Endothelial cell (in vitro differentiated cells): ENCODE measurements at regions not wholly inside any gene's neighbourhood (a gene's known extent, or its start where the extent isn't known, plus 50 kb on each side); places are given as distances from the start of the nearest gene placed in this dataset.

Source experiments
- DNase-seq: peaks from one replicate; pipeline ENCODE4 v3.0.0; 2021; ENCODE audit warnings: low spot score
- H3K27ac Mint-ChIP-seq: one replicate; pipeline ENCODE4 v1.8.0; 2021; ENCODE audit warnings: mixed read lengths, inconsistent platforms; ENCODE audit not compliant: unreplicated experiment
- H3K27me3 Mint-ChIP-seq: one replicate; pipeline ENCODE4 v1.8.0; 2021; ENCODE audit warnings: mild to moderate bottlenecking, moderate library complexity, mixed read lengths, inconsistent platforms; ENCODE audit not compliant: unreplicated experiment
- H3K36me3 Mint-ChIP-seq: one replicate; pipeline ENCODE4 v1.8.0; 2021; ENCODE audit warnings: mild to moderate bottlenecking, low read depth, mixed read lengths, inconsistent platforms; ENCODE audit not compliant: unreplicated experiment
- H3K4me1 Mint-ChIP-seq: one replicate; pipeline ENCODE4 v1.8.0; 2021; ENCODE audit warnings: mild to moderate bottlenecking, mixed read lengths, inconsistent platforms; ENCODE audit not compliant: unreplicated experiment
- H3K4me3 Mint-ChIP-seq: one replicate; pipeline ENCODE4 v1.8.0; 2021; ENCODE audit warnings: mild to moderate bottlenecking, mixed read lengths, inconsistent platforms; ENCODE audit not compliant: unreplicated experiment
- H3K9me3 Mint-ChIP-seq: one replicate; pipeline ENCODE4 v1.8.0; 2021; ENCODE audit warnings: mixed read lengths, inconsistent platforms; ENCODE audit not compliant: unreplicated experiment
- CTCF ChIP-seq: fragments of 200-600 bp; sonication (generic); IDR thresholded peaks from one replicate; pipeline ENCODE4 v1.5.0; 2021; ENCODE audit warnings: antibody characterized with exemption; ENCODE audit not compliant: unreplicated experiment

- TF ChIP-seq CTCF: no peak
- no peak for DNase-seq
- Mint-ChIP-seq H3K4me3 (no peak overlapping the region), H3K36me3 (no peaks in the 10 kb centered on the region), H3K4me1 (no peaks in the 10 kb centered on the region), H3K27me3 (no peaks in the 10 kb centered on the region), H3K9me3 (no peaks in the 10 kb centered on the region), H3K27ac (no peak overlapping the region)
Measured at GRCh38 chr6:67974931-67975330, 660.2 kb upstream of the ADGRB3 start.

- Mint-ChIP-seq H3K27ac (no peak overlapping the region), H3K4me3 (no peak overlapping the region), H3K9me3 (no peaks in the 10 kb centered on the region), H3K4me1 (no peaks in the 10 kb centered on the region), H3K27me3 (no peaks in the 10 kb centered on the region), H3K36me3 (no peaks in the 10 kb centered on the region)
- DNase-seq: no peak
- no peak for TF ChIP-seq CTCF
Measured at GRCh38 chr6:67971812-67972211, 663.3 kb upstream of the ADGRB3 start.

- no peaks in the 10 kb centered on the region for H3K9me3 Mint-ChIP-seq
- H3K4me3 Mint-ChIP-seq: no peak overlapping the region
- no peak for DNase-seq
- no peak overlapping the region for H3K27ac Mint-ChIP-seq
- no peaks in the 10 kb centered on the region for H3K36me3 Mint-ChIP-seq
- H3K4me1 Mint-ChIP-seq: no peaks in the 10 kb centered on the region
- H3K27me3 Mint-ChIP-seq: no peaks in the 10 kb centered on the region
- no peak for TF ChIP-seq CTCF
Measured at GRCh38 chr6:67966830-67967229, 668.3 kb upstream of the ADGRB3 start.

- Mint-ChIP-seq H3K27ac (no peak overlapping the region), H3K4me3 (no peak overlapping the region), H3K36me3 (peaks cover 3% of the 10 kb centered on the region), H3K9me3 (peaks cover 14% of the 10 kb centered on the region), H3K4me1 (no peaks in the 10 kb centered on the region), H3K27me3 (peaks cover 1% of the 10 kb centered on the region)
- DNase-seq: no peak
- no peak for TF ChIP-seq CTCF
Measured at GRCh38 chr6:67956352-67956751, 678.7 kb upstream of the ADGRB3 start.

- no peak overlapping the region for H3K4me3 Mint-ChIP-seq
- peaks cover 14% of the 10 kb centered on the region for H3K9me3 Mint-ChIP-seq
- H3K4me1 Mint-ChIP-seq: no peaks in the 10 kb centered on the region
- no peak for TF ChIP-seq CTCF
- no peak overlapping the region for H3K27ac Mint-ChIP-seq
- peaks cover 1% of the 10 kb centered on the region for H3K27me3 Mint-ChIP-seq
- peaks cover 3% of the 10 kb centered on the region for H3K36me3 Mint-ChIP-seq
- no peak for DNase-seq
Measured at GRCh38 chr6:67952948-67953347, 682.1 kb upstream of the ADGRB3 start.
